ENCODE measurements at regions not wholly inside any gene's neighbourhood (a gene's known extent, or its start where the extent isn't known, plus 50 kb on each side); places are given as distances from the start of the nearest gene placed in this dataset.

DNA sequence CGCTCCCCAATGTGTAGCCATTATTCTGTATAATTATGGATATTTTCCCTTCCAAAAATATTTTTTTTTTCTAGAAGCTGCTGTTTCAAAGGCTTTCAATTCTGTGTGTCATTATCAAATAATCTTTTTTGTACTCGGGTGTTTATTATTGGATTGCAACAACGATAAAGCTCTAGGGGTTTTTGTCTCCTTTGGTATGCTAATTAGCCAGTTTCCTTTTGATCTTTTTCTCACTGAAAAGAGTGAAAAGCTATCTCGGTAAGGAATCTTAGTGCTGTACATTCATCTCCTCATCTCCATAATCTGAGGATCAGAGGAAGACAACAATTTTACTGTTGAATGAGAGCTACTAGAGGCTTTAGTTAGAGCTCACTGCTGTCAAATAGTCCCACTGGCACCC is 136.6 kb downstream of the OLFM4 start:
- Mint-ChIP-seq H3K27me3 (peaks cover 20% of the 10 kb centered on the region), H3K36me3 (ENCODE audit: low read depth) (no peaks in the 10 kb centered on the region), H3K4me1 (no peaks in the 10 kb centered on the region), H3K9me3 (peaks cover 3% of the 10 kb centered on the region), H3K4me3 (no peak overlapping the region), H3K27ac (no peak overlapping the region)
- ATAC-seq (replicated peaks), result no peak

GRCh38 chr13:53167561-53167960 is 138.9 kb downstream of the OLFM4 start:
- H3K4me1 Mint-ChIP-seq, result no peaks in the 10 kb centered on the region
- H3K27me3 Mint-ChIP-seq, result peaks cover 20% of the 10 kb centered on the region
- no peak for ATAC-seq (replicated peaks)
- peaks cover 3% of the 10 kb centered on the region for H3K9me3 Mint-ChIP-seq
- no peak overlapping the region for H3K4me3 Mint-ChIP-seq
- no peaks in the 10 kb centered on the region for H3K36me3 Mint-ChIP-seq (ENCODE audit: low read depth)
- no peak overlapping the region for H3K27ac Mint-ChIP-seq

DNA sequence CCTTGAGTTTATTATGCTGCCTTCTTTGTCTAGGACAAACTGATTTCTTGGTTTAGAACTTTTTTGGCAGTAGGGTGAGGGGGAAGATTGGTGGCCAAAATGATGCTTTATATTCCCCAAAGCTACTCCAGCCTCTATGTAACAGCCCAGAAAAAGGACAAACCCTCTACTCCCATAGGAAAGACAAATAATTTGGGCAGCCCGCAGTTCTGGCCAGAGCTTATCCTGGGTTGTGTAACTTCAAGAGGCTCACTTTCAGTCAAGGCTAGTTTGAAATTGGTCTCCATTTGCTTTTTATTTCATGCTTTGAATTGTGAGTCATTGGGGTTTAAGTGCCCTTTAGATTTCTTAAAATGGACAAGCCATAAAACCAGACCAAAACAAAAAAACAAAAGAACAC is 142.3 kb downstream of the OLFM4 start:
- H3K4me3 Mint-ChIP-seq, result no peak overlapping the region
- peaks cover 4% of the 10 kb centered on the region for H3K9me3 Mint-ChIP-seq
- H3K27me3 Mint-ChIP-seq, result peaks cover 10% of the 10 kb centered on the region
- no peaks in the 10 kb centered on the region for H3K36me3 Mint-ChIP-seq (ENCODE audit: low read depth)
- no peak for ATAC-seq (replicated peaks)
- no peaks in the 10 kb centered on the region for H3K4me1 Mint-ChIP-seq
- no peak overlapping the region for H3K27ac Mint-ChIP-seq

GRCh38 chr13:53174545-53174944 is 145.9 kb downstream of the OLFM4 start:
- Mint-ChIP-seq H3K9me3 (peaks cover 4% of the 10 kb centered on the region), H3K36me3 (ENCODE audit: low read depth) (no peaks in the 10 kb centered on the region), H3K27me3 (peaks cover 5% of the 10 kb centered on the region), H3K27ac (no peak overlapping the region), H3K4me1 (no peaks in the 10 kb centered on the region), H3K4me3 (no peak overlapping the region)
- ATAC-seq (replicated peaks), result no peak

- ATAC-seq (replicated peaks), result no peak
These were observed 152.1 kb downstream of the OLFM4 start for GRCh38 chr13:53180684-53181083.

DNA sequence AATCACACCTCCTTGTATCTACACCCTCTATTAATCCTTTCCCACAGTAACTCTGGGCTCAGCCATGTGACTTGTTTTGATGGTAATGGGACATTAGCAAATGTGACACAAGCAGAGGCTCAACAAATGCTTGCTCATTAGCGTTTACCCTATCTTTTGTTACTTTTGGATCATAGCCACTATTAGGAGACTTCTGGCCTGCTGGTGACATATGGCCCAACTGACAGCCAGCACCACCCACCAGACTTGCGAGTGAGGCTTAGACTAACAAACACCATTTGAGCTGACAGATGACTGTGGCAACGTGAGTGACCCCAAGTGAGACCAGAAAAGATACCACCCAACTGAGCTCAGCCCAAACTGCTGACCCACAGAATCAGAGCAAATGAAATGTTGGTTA is 154.1 kb downstream of the OLFM4 start:
- Mint-ChIP-seq H3K9me3 (no peaks in the 10 kb centered on the region), H3K27ac (no peak overlapping the region), H3K4me1 (no peaks in the 10 kb centered on the region), H3K4me3 (no peak overlapping the region), H3K36me3 (ENCODE audit: low read depth) (no peaks in the 10 kb centered on the region), H3K27me3 (no peaks in the 10 kb centered on the region)
- ATAC-seq (replicated peaks), result no peak

More at GRCh38 chr13:53180684-53181083, 152.1 kb downstream of the OLFM4 start:
- Mint-ChIP-seq H3K9me3 (no peaks in the 10 kb centered on the region), H3K4me1 (no peaks in the 10 kb centered on the region), H3K4me3 (no peak overlapping the region), H3K27ac (no peak overlapping the region), H3K36me3 (ENCODE audit: low read depth) (no peaks in the 10 kb centered on the region), H3K27me3 (no peaks in the 10 kb centered on the region)

GRCh38 chr13:53188120-53188519 is 159.5 kb downstream of the OLFM4 start:
- H3K36me3 Mint-ChIP-seq (ENCODE audit: low read depth), result no peaks in the 10 kb centered on the region
- no peak for ATAC-seq (replicated peaks)
- H3K4me3 Mint-ChIP-seq, result no peak overlapping the region
- no peaks in the 10 kb centered on the region for H3K4me1 Mint-ChIP-seq
- H3K27me3 Mint-ChIP-seq, result peaks cover 7% of the 10 kb centered on the region
- no peak overlapping the region for H3K27ac Mint-ChIP-seq
- peaks cover 3% of the 10 kb centered on the region for H3K9me3 Mint-ChIP-seq

DNA sequence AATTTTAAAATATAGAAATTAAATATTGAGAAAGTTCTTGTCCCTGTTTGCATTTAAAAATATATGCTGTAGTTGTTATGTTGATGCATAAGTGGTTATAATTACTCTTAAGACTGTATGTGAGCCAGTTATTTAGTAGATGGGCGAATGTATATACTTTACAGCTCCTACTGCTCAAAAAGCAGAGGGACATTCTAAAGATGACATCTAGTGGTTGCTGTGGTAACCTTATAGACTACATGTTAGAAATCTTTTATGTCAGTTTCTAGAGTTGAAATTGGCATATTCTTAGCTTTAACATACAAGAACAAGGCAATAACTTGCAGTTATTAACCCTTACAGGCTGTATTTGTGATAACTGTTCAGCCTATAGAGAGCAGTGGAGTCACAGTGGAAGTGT is 160.5 kb downstream of the OLFM4 start:
- Mint-ChIP-seq H3K4me1 (no peaks in the 10 kb centered on the region), H3K4me3 (no peak overlapping the region), H3K27me3 (peaks cover 7% of the 10 kb centered on the region), H3K27ac (no peak overlapping the region), H3K9me3 (peaks cover 3% of the 10 kb centered on the region), H3K36me3 (ENCODE audit: low read depth) (no peaks in the 10 kb centered on the region)
- ATAC-seq (replicated peaks), result no peak

GRCh38 chr13:53191091-53191490 is 162.5 kb downstream of the OLFM4 start:
- ATAC-seq (replicated peaks), result no peak
- Mint-ChIP-seq H3K27me3 (peaks cover 7% of the 10 kb centered on the region), H3K36me3 (ENCODE audit: low read depth) (no peaks in the 10 kb centered on the region), H3K4me1 (no peaks in the 10 kb centered on the region), H3K27ac (no peak overlapping the region), H3K4me3 (no peak overlapping the region), H3K9me3 (peaks cover 3% of the 10 kb centered on the region)

DNA sequence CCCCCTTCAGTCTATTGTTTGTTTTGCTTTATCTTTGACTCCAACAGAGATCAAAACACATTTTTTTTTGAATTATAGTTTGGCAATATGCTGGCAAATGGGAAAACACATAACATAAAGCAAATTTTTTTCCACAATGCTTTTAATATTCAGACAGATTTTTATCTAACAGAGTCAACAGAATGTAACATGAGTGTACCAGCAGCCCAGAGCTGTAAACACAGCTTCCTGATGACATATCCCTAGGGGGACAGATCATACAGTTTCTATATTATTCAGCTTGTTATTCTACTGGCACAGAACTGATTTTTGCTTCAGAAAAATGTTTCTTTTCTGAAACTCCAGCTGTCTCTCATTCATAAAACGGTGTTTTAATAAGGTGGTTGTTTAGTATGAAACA is 168.8 kb downstream of the OLFM4 start:
- no peaks in the 10 kb centered on the region for H3K9me3 Mint-ChIP-seq
- no peaks in the 10 kb centered on the region for H3K4me1 Mint-ChIP-seq
- ATAC-seq (replicated peaks), result no peak
- peaks cover 7% of the 10 kb centered on the region for H3K27me3 Mint-ChIP-seq
- H3K27ac Mint-ChIP-seq, result no peak overlapping the region
- H3K36me3 Mint-ChIP-seq (ENCODE audit: low read depth), result no peaks in the 10 kb centered on the region
- no peak overlapping the region for H3K4me3 Mint-ChIP-seq

DNA sequence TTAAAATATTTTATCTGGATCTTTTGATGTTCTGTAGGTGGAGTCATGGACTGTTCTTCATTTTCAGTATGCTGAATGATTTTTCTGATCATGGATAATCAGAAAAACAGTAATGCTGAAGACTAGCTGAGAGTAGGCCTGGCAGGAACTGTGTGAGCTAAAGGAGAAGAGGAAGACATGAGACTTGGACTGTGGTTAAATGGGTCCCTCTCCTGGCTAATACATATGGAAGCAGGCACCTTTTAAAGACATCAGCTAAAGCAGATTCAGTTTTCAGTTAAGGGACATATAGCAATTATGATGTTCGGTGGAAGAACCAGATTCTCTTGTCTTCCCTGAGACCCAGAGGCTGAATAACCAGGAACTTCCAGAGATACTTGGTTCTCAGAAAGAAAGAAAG is 169.4 kb downstream of the OLFM4 start:
- H3K9me3 Mint-ChIP-seq, result no peaks in the 10 kb centered on the region
- no peaks in the 10 kb centered on the region for H3K4me1 Mint-ChIP-seq
- ATAC-seq (replicated peaks), result no peak
- peaks cover 11% of the 10 kb centered on the region for H3K27me3 Mint-ChIP-seq
- no peak overlapping the region for H3K27ac Mint-ChIP-seq
- H3K4me3 Mint-ChIP-seq, result no peak overlapping the region
- H3K36me3 Mint-ChIP-seq (ENCODE audit: low read depth), result no peaks in the 10 kb centered on the region

- H3K9me3 Mint-ChIP-seq, result no peaks in the 10 kb centered on the region
- H3K4me3 Mint-ChIP-seq, result no peak overlapping the region
- no peak for ATAC-seq (replicated peaks)
- no peak overlapping the region for H3K27ac Mint-ChIP-seq
- H3K4me1 Mint-ChIP-seq, result no peaks in the 10 kb centered on the region
- H3K27me3 Mint-ChIP-seq, result peaks cover 11% of the 10 kb centered on the region
- no peaks in the 10 kb centered on the region for H3K36me3 Mint-ChIP-seq (ENCODE audit: low read depth)
These were observed 170.1 kb downstream of the OLFM4 start for GRCh38 chr13:53198736-53199135.

GRCh38 chr13:53200075-53200474 is 171.5 kb downstream of the OLFM4 start:
- ATAC-seq (replicated peaks), result no peak
- no peaks in the 10 kb centered on the region for H3K36me3 Mint-ChIP-seq (ENCODE audit: low read depth)
- H3K4me1 Mint-ChIP-seq, result no peaks in the 10 kb centered on the region
- H3K27ac Mint-ChIP-seq, result no peak overlapping the region
- no peak overlapping the region for H3K4me3 Mint-ChIP-seq
- H3K27me3 Mint-ChIP-seq, result peaks cover 15% of the 10 kb centered on the region
- no peaks in the 10 kb centered on the region for H3K9me3 Mint-ChIP-seq

DNA sequence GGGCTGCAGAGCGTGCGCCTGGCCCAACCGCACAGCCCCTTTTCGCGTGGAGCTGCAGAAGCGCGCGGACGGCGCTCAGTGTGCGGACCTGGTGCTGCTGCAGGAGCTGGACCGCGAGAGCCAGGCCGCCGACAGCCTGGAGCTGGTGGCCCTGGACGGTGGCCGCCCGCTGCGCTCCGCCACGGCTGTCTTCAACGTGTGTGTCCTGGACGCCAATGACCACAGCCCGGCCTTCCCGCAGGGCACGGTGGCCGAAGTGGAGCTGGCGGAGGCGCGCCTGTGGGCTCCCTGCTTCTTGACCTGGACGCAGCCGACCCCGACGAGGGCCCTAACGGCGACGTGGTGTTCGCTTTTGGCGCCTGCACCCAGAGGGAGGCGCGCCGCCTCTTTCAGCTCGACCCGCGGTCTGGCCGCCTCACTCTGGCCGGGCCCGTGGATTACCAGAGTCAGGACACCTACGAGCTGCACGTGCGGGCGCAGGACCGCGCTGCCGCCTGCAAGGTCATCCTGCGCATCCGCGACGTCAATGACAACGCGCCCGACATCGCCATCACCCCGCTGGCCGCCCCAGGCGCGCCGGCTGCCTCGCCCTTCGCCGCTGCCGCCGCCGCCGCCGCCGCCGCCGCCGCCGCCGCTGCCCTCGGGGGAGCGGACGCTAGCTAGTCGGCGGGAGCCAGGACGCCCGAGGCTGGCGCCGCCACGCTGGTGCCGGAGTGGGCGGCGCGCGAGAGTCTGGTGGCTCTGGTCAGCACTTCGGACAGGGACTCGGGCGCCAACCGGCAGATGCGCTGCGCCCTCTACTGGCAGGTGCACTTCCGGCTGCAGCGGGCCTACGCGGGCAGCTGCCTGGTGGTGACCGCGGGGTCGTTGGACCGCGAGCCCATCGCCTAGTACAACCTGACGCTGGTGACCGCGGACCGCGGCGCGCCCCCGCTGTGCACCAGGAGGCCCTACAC is 172.2 kb downstream of the OLFM4 start:
- Mint-ChIP-seq H3K27ac (no peak overlapping the region), H3K4me1 (no peaks in the 10 kb centered on the region), H3K9me3 (no peaks in the 10 kb centered on the region), H3K27me3 (peaks cover 15% of the 10 kb centered on the region), H3K36me3 (ENCODE audit: low read depth) (no peaks in the 10 kb centered on the region), H3K4me3 (no peak overlapping the region)
- ATAC-seq (replicated peaks), result no peak

DNA sequence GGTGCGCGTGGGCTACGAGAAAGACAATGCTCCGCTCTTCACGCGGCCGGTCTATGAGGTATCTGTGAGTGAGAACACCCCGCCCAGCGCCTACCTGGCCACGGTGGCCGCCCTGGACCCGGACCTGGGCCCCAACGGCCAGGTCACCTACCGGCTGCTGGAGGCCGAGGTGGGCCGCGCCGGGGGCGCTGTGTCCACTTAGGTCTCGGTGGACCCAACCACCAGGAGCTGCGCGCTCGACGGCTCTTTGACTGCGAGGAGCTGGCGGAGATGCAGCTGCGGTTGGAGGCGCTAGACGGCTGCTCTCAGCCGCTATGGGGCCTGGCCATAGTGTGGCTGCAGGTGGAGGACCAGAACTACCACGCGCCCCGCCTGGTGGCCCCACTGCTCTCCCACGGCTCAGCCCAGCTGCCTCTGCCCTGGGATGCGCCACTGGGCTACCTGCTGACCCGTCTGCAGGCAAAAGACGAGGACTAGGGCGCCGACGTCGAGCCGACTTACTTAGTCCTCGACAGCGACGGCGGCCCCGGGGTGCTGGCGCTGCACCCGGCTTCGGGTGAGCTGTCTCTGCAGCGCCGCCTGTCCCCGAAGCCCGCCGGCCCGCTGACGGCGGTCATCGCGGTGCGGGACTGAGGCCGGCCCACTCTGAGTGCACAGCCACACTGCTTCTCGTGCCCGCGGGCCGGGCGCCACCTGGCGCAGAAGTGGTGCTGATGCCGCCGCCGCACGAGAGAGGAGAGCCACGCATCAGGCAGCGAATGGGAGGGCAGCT is 173.0 kb downstream of the OLFM4 start:
- Mint-ChIP-seq H3K27me3 (peaks cover 15% of the 10 kb centered on the region), H3K27ac (no peak overlapping the region), H3K36me3 (ENCODE audit: low read depth) (no peaks in the 10 kb centered on the region), H3K4me3 (no peak overlapping the region), H3K9me3 (no peaks in the 10 kb centered on the region), H3K4me1 (no peaks in the 10 kb centered on the region)
- ATAC-seq (replicated peaks), result no peak
